OCI-LY1 (cell line): ENCODE measurements at regions not wholly inside any gene's neighbourhood (a gene's known extent, or its start where the extent isn't known, plus 50 kb on each side); places are given as distances from the start of the nearest gene placed in this dataset.

Experiments
- CTCF ChIP-seq: fragments of 200-600 bp; sonication (generic), shearing (Covaris generic); IDR thresholded peaks from 2 replicates; pipeline ENCODE4 v1.5.1; 2017; ENCODE audit warnings: mild to moderate bottlenecking, antibody characterized with exemption, low read length, moderate library complexity, mixed read lengths
- EZH2 ChIP-seq: fragments of 200-600 bp; sonication (generic), shearing (Covaris generic); IDR thresholded peaks from 2 replicates; pipeline ENCODE4 v1.8.0; 2017; ENCODE audit warnings: borderline replicate concordance, mixed run types, mild to moderate bottlenecking, antibody characterized with exemption, low read length, moderate library complexity, mixed read lengths

GRCh38 chr4:130034876-130035275, 938.9 kb downstream of the C4orf33 start:
- TF ChIP-seq CTCF (no peak), EZH2 (no peak)
